NB4 (cell line): ENCODE measurements at regions not wholly inside any gene's neighbourhood (a gene's known extent, or its start where the extent isn't known, plus 50 kb on each side); places are given as distances from the start of the nearest gene placed in this dataset.

Experiments used
- DNase-seq: peaks from one replicate; pipeline ENCODE4 v3.0.0; 2010; ENCODE audit warnings: low read depth
- H3K4me3 ChIP-seq: one replicate; pipeline ENCODE4 v1.5.1; 2011; ENCODE audit warnings: mild to moderate bottlenecking, low read depth, low read length, moderate library complexity
- MYC ChIP-seq: IDR thresholded peaks from 2 replicates; pipeline ENCODE4 v1.6.1; 2011; ENCODE audit warnings: low read depth, low read length
- POLR2A ChIP-seq: IDR thresholded peaks from 2 replicates; pipeline ENCODE4 v1.6.1; 2011; ENCODE audit warnings: mild to moderate bottlenecking; ENCODE audit not compliant: insufficient read length; ENCODE audit errors: extremely low read depth
- TF ChIP-seq, protein P1 (sequence below): IDR thresholded peaks from 2 replicates; pipeline ENCODE4 v1.6.1; 2011; ENCODE audit warnings: low read depth, low read length
- TF ChIP-seq, protein P2 (sequence below): IDR thresholded peaks from one replicate; pipeline ENCODE4 v1.5.1; 2012; ENCODE audit warnings: low read depth, low read length

DNA sequence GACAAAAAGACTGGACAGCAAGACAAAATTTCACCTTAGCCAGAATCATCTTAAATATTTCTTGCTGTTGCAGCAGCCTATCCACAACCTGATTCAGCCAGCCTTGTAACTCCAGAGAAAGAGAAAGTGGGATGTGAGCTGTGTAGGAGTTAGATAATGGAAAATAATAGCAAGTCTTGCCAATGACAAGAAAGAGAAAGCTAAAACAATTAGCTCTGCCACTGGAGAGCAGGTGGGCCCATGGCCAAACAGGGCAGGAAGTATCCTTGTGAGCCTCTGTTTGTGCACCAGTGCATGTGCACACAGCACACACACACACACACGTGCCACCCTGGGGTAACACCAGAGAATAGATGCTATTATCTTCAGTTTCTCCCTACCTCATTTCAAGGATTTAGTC lies 106.0 kb upstream of the CCDC196 start:
- no peak for TF ChIP-seq MYC
- TF ChIP-seq POLR2A = no peak
- TF ChIP-seq, protein P1, sequence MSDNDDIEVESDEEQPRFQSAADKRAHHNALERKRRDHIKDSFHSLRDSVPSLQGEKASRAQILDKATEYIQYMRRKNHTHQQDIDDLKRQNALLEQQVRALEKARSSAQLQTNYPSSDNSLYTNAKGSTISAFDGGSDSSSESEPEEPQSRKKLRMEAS = no peak
- TF ChIP-seq, protein P2, sequence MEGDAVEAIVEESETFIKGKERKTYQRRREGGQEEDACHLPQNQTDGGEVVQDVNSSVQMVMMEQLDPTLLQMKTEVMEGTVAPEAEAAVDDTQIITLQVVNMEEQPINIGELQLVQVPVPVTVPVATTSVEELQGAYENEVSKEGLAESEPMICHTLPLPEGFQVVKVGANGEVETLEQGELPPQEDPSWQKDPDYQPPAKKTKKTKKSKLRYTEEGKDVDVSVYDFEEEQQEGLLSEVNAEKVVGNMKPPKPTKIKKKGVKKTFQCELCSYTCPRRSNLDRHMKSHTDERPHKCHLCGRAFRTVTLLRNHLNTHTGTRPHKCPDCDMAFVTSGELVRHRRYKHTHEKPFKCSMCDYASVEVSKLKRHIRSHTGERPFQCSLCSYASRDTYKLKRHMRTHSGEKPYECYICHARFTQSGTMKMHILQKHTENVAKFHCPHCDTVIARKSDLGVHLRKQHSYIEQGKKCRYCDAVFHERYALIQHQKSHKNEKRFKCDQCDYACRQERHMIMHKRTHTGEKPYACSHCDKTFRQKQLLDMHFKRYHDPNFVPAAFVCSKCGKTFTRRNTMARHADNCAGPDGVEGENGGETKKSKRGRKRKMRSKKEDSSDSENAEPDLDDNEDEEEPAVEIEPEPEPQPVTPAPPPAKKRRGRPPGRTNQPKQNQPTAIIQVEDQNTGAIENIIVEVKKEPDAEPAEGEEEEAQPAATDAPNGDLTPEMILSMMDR = no peak
- no peak for DNase-seq
- H3K4me3 ChIP-seq = no peak overlapping the region

DNA sequence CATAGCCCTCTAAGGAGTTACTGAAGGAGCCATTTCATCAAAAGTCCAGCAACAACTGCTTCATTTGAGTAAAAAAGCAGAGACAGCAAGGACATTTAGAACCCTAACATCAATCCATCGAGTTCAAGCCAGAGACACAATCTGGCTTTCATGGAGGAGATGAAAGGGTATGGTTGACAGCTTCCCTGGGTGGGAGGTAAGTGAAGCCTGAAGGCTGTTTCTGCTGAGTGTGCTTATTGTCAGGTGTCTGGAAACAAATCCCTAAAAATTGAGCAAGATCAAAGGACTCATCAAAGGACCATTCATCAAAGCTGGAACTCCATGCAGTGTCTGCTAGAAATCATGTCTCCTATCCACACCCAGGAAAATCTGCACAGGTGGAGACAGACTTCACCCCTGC lies 104.4 kb upstream of the CCDC196 start:
- DNase-seq = no peak
- H3K4me3 ChIP-seq = no peak overlapping the region
- TF ChIP-seq MYC (no peak), POLR2A (no peak)
- TF ChIP-seq, protein P1 = no peak
- TF ChIP-seq, protein P2 = no peak

DNA sequence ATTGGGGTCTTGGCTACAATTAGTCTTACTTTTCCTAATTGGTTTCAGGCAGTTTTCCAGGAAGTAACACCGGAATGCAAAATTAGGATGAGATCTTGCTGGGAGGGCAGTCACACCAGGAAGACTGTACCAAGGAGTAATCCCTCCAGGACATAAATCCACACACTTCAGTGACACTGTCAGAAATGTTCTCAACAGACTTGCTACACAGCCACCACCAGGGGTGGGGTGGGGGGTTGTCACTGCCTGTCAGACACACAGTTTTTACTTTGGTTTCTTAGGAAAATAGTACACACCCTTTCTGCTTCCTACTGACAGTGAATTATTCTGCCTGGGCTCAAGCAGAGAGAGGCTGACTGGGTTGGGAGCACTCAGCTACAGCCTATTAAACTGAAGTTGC lies 102.9 kb upstream of the CCDC196 start:
- no peak for DNase-seq
- no peak overlapping the region for H3K4me3 ChIP-seq
- TF ChIP-seq, protein P2 = no peak
- TF ChIP-seq, protein P1 = no peak
- no peak for TF ChIP-seq POLR2A
- TF ChIP-seq MYC = no peak

DNA sequence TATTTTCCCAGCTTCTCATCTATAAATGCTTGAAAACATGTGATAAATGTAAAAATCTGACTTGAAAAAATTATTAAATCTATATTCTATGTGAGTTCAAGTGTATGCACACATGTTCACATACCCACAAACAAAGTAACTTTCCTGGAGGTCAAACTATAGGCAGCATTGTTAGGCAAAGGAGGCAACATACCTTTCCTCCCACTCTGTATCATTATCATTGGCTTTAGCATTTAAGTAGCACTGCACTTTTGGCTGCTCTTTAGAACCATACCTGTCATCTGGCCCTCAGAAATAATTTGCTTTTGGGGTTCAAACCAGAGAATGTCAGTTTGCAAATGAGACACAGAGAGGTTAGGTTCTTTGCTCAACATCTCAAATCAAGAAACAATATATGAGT lies 102.4 kb upstream of the CCDC196 start:
- DNase-seq = no peak
- H3K4me3 ChIP-seq = no peak overlapping the region
- TF ChIP-seq, protein P2 = no peak
- no peak for TF ChIP-seq POLR2A
- TF ChIP-seq MYC = no peak
- TF ChIP-seq, protein P1 = no peak

DNA sequence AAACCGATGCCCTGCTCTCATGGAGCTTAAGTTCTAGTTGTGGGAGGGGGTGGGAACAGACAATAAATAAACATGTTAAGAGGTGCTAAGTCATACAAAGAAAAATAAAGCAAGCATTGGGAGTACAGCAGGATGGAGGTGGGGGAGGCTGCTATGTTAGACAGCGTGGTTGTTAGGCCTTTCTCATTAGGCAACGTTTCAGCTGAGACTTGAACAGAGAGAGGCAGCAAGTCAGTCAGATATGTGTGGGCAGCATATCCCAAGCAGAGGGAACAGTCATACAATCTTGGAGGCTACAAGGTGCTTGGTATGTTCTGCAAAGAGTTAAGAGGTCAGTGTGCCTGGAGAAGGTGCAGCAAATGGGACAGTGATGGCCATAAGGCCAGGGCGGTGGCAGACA lies 97.7 kb upstream of the CCDC196 start:
- H3K4me3 ChIP-seq = no peak overlapping the region
- no peak for DNase-seq
- TF ChIP-seq POLR2A (no peak), MYC (no peak)
- TF ChIP-seq, protein P2 = no peak
- TF ChIP-seq, protein P1 = no peak

DNA sequence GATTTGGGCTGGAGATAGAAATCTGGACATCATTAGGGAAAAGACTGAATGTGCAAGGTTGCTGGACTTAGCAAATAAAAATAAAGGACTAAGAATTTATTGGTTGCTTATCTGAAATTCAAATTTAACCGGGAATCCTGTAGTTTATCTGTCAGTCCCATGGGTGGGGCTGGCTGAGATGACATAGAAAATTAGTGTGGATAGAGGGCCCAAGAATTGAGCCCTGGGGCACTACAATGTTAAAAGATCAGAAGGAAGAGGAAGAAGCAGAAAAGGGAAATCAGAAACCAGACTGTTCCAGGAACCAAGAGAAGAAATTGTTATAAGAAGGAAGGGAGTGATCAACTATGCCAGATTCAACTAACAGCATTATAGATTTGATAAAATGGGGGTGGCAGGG lies 96.7 kb upstream of the CCDC196 start:
- DNase-seq = no peak
- no peak overlapping the region for H3K4me3 ChIP-seq
- TF ChIP-seq, protein P2 = no peak
- TF ChIP-seq POLR2A = no peak
- no peak for TF ChIP-seq MYC
- TF ChIP-seq, protein P1 = no peak
